GM23338 (cell line): ENCODE measurements at regions not wholly inside any gene's neighbourhood (a gene's known extent, or its start where the extent isn't known, plus 50 kb on each side); places are given as distances from the start of the nearest gene placed in this dataset.
A peak's percentile ranks its signal among the peaks of the same experiment; 100 is the strongest.

Experiments
- ATAC-seq: fragments of 200-7000 bp; cut with Tn5 transposase; 3 replicates; pipeline ENCODE4 v1.9.1; 2020
- DNase-seq: peaks from one replicate; pipeline ENCODE4 v3.0.0-alpha.2; 2015; ENCODE audit warnings: low spot score
- H2AFZ ChIP-seq: fragments of 200-600 bp; sonication (generic); 2 replicates; pipeline ENCODE4 v1.8.0; 2016; ENCODE audit warnings: antibody characterized with exemption, mild to moderate bottlenecking, moderate library complexity
- H3F3A ChIP-seq: fragments of 200-600 bp; sonication (generic); replicated peaks from 2 replicates; pipeline ENCODE4 v1.8.0; 2017; ENCODE audit warnings: antibody characterized with exemption, mixed run types, low read depth
- H3K27ac ChIP-seq: fragments of 200-600 bp; sonication (generic); 2 replicates; pipeline ENCODE4 v1.6.1; 2016; ENCODE audit warnings: low read depth
- H3K27me3 ChIP-seq: fragments of 200-600 bp; sonication (generic); 2 replicates; pipeline ENCODE4 v1.8.0; 2016; ENCODE audit warnings: mild to moderate bottlenecking, mixed run types, moderate library complexity; ENCODE audit not compliant: insufficient read depth
- H3K36me3 ChIP-seq: fragments of 200-600 bp; sonication (generic); 2 replicates; pipeline ENCODE4 v1.8.0; 2016; ENCODE audit warnings: mild to moderate bottlenecking; ENCODE audit not compliant: insufficient read depth
- H3K4me1 ChIP-seq: fragments of 200-600 bp; sonication (generic); 2 replicates; pipeline ENCODE4 v1.8.0; 2016; ENCODE audit warnings: mild to moderate bottlenecking, moderate library complexity; ENCODE audit not compliant: insufficient read depth
- H3K4me2 ChIP-seq: fragments of 200-600 bp; sonication (generic); 2 replicates; pipeline ENCODE4 v1.7.1; 2017; ENCODE audit warnings: mixed run types
- H3K4me3 ChIP-seq: fragments of 200-600 bp; sonication (generic); 2 replicates; pipeline ENCODE4 v1.6.1; 2016; ENCODE audit warnings: mixed run types
- H3K79me2 ChIP-seq: fragments of 200-600 bp; sonication (generic); replicated peaks from 2 replicates; pipeline ENCODE4 v1.8.0; 2017; ENCODE audit warnings: mild to moderate bottlenecking; ENCODE audit not compliant: insufficient read depth
- H3K9me2 ChIP-seq: fragments of 200-600 bp; sonication (generic); 2 replicates; pipeline ENCODE4 v1.8.0; 2017; ENCODE audit not compliant: insufficient read depth
- H4K20me1 ChIP-seq: fragments of 200-600 bp; sonication (generic); replicated peaks from 2 replicates; pipeline ENCODE4 v1.8.0; 2017; ENCODE audit warnings: mild to moderate bottlenecking; ENCODE audit not compliant: insufficient read depth
- H3K27ac Mint-ChIP-seq: 2 replicates; pipeline ENCODE4 v1.8.0; 2020; ENCODE audit warnings: inconsistent platforms, mild to moderate bottlenecking, moderate library complexity, mixed read lengths
- H3K27me3 Mint-ChIP-seq: 3 replicates; pipeline ENCODE4 v1.8.0; 2022; ENCODE audit warnings: low read depth, mild to moderate bottlenecking, moderate library complexity, mixed read lengths, inconsistent platforms; ENCODE audit not compliant: insufficient read depth, poor library complexity
- H3K36me3 Mint-ChIP-seq: 3 replicates; pipeline ENCODE4 v1.8.0; 2021; ENCODE audit warnings: low read depth, mild to moderate bottlenecking, inconsistent platforms, moderate library complexity, mixed read lengths
- H3K4me1 Mint-ChIP-seq: 3 replicates; pipeline ENCODE4 v1.8.0; 2020; ENCODE audit warnings: mild to moderate bottlenecking, inconsistent platforms, mixed read lengths
- H3K4me3 Mint-ChIP-seq: 3 replicates; pipeline ENCODE4 v1.8.0; 2021; ENCODE audit warnings: moderate library complexity, mild to moderate bottlenecking, inconsistent platforms, mixed read lengths
- H3K9me3 Mint-ChIP-seq: 3 replicates; pipeline ENCODE4 v1.8.0; 2020; ENCODE audit warnings: moderate library complexity, mild to moderate bottlenecking, inconsistent platforms, mixed read lengths
- CREB1 ChIP-seq: fragments of 250-450 bp; sonication (Bioruptor Pico); IDR thresholded peaks from 2 replicates; pipeline ENCODE4 v1.5.0; 2020; ENCODE audit warnings: low read depth, mild to moderate bottlenecking, moderate library complexity
- EZH2 ChIP-seq: fragments of 200-600 bp; sonication (generic); IDR thresholded peaks from one replicate; pipeline ENCODE4 v1.8.0; 2017; ENCODE audit warnings: antibody characterized with exemption, mild to moderate bottlenecking, low read depth; ENCODE audit not compliant: unreplicated experiment
- EZH2phosphoT487 ChIP-seq: fragments of 200-600 bp; sonication (generic); IDR thresholded peaks from one replicate; pipeline ENCODE4 v1.8.1; 2018; ENCODE audit warnings: antibody characterized with exemption; ENCODE audit not compliant: unreplicated experiment
- POLR2AphosphoS5 ChIP-seq: IDR thresholded peaks from 2 replicates; pipeline ENCODE4 v1.6.1; 2016; ENCODE audit warnings: antibody characterized with exemption, low read depth
- ZNF114 ChIP-seq: fragments of 250-450 bp; sonication (Bioruptor Pico); IDR thresholded peaks from 2 replicates; pipeline ENCODE4 v1.5.0; 2020; ENCODE audit warnings: mild to moderate bottlenecking, moderate library complexity
- ZNF331 ChIP-seq: fragments of 250-450 bp; sonication (Bioruptor Pico); IDR thresholded peaks from 2 replicates; pipeline ENCODE4 v1.5.0; 2020; ENCODE audit warnings: low read depth, mild to moderate bottlenecking, moderate library complexity
- TF ChIP-seq, protein P1 (sequence below): IDR thresholded peaks from 2 replicates; pipeline ENCODE4 v1.6.1; 2016; ENCODE audit warnings: antibody characterized with exemption
- TF ChIP-seq, protein P2 (sequence below), 2 experiments: fragments of 200-600 bp in 1 of 2; sonication (generic) in 1 of 2; conservative IDR thresholded peaks; 2 replicates each; pipeline versions ENCODE4 v1.5.1 to v1.6.1; 2016 to 2017; ENCODE audit warnings: antibody characterized with exemption in 2 of 2, low read depth in 2 of 2, mild to moderate bottlenecking in 2 of 2, moderate library complexity in 1 of 2

DNA sequence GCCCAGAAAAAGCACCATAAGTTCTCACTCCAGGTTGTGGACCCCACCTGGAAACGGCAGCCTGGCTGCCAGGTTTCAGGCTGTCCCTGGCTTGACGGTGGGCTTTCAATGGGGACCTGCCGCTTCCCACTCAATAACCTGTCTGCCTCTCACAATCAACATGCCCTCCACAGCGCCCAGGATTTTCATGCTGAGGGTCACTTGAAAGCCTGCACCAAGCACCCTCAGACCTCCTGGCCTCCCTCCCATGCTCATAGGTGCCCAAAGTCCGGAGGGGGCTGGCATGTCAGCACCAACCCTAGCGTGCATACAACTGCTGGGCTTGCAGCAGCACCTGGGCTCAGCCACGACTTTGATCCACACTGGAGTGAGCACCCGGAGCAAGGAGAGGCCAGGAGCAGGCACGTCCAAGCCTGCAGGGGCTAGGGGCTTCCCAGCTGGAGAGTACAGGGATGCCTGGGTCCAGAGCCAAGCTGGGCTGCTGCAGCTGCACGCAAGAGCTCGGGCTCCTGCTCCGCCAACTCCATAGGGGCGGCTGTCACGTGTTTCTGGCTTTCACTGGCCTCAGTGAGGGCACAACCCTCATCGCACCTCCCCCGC lies 1214.3 kb upstream of the RAG2 start (continued):
- TF ChIP-seq CREB1 (CRISPR knock-in tag), result no peak

GRCh38 chr11:37811349-37811748 lies 1213.3 kb upstream of the RAG2 start:
- Histone ChIP-seq H4K20me1 (no peaks in the 10 kb centered on the region), H3K79me2 (no peaks in the 10 kb centered on the region), H3K27ac (no peak overlapping the region), H3K36me3 (peaks cover 4% of the 10 kb centered on the region; the same call in 1 of the 2 replicates), H3F3A (no peaks in the 10 kb centered on the region), H3K4me2 (no peak overlapping the region), H3K27me3 (no peaks in the 10 kb centered on the region), H2AFZ (no peak overlapping the region), H3K4me3 (no peak overlapping the region), H3K9me2 (no peaks in the 10 kb centered on the region), H3K4me1 (0 out of 2 replicates have a peak, but pooled peaks cover 6% of the 10 kb centered on the region)
- Mint-ChIP-seq H3K36me3 (no peaks in the 10 kb centered on the region), H3K4me1 (peaks cover 4% of the 10 kb centered on the region; the same call in 2 of the 3 replicates), H3K27me3 (peaks cover 2% of the 10 kb centered on the region), H3K9me3 (no peaks in the 10 kb centered on the region; the same call in 2 of the 3 replicates), H3K27ac (0 out of 2 replicates have a peak overlapping the region, but pooled peaks have one; percentile 48), H3K4me3 (no peak overlapping the region)
- TF ChIP-seq, protein P1, sequence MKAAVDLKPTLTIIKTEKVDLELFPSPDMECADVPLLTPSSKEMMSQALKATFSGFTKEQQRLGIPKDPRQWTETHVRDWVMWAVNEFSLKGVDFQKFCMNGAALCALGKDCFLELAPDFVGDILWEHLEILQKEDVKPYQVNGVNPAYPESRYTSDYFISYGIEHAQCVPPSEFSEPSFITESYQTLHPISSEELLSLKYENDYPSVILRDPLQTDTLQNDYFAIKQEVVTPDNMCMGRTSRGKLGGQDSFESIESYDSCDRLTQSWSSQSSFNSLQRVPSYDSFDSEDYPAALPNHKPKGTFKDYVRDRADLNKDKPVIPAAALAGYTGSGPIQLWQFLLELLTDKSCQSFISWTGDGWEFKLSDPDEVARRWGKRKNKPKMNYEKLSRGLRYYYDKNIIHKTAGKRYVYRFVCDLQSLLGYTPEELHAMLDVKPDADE, result no peak
- TF ChIP-seq EZH2phosphoT487, result no peak
- no peak for TF ChIP-seq POLR2AphosphoS5
- ATAC-seq, result no peak
- no peak for DNase-seq

- Mint-ChIP-seq H3K4me1 (no peaks in the 10 kb centered on the region), H3K4me3 (no peak overlapping the region), H3K27me3 (peaks cover 2% of the 10 kb centered on the region), H3K27ac (no peak overlapping the region), H3K36me3 (no peaks in the 10 kb centered on the region), H3K9me3 (no peaks in the 10 kb centered on the region)
- Histone ChIP-seq H4K20me1 (no peaks in the 10 kb centered on the region), H3K27ac (no peak overlapping the region), H3K4me1 (no peaks in the 10 kb centered on the region), H3K79me2 (no peaks in the 10 kb centered on the region), H2AFZ (no peak overlapping the region), H3K9me2 (no peaks in the 10 kb centered on the region), H3K4me2 (no peak overlapping the region), H3K4me3 (no peak overlapping the region), H3K27me3 (no peaks in the 10 kb centered on the region), H3K36me3 (no peaks in the 10 kb centered on the region; the same call in none of the 2 replicates), H3F3A (no peaks in the 10 kb centered on the region)
- ATAC-seq (no peak), DNase-seq (no peak)
- TF ChIP-seq POLR2AphosphoS5 (no peak), ZNF331 (CRISPR knock-in tag) (no peak), ZNF114 (CRISPR knock-in tag) (no peak), EZH2phosphoT487 (no peak), CREB1 (CRISPR knock-in tag) (no peak), EZH2 (no peak)
- TF ChIP-seq, protein P2, sequence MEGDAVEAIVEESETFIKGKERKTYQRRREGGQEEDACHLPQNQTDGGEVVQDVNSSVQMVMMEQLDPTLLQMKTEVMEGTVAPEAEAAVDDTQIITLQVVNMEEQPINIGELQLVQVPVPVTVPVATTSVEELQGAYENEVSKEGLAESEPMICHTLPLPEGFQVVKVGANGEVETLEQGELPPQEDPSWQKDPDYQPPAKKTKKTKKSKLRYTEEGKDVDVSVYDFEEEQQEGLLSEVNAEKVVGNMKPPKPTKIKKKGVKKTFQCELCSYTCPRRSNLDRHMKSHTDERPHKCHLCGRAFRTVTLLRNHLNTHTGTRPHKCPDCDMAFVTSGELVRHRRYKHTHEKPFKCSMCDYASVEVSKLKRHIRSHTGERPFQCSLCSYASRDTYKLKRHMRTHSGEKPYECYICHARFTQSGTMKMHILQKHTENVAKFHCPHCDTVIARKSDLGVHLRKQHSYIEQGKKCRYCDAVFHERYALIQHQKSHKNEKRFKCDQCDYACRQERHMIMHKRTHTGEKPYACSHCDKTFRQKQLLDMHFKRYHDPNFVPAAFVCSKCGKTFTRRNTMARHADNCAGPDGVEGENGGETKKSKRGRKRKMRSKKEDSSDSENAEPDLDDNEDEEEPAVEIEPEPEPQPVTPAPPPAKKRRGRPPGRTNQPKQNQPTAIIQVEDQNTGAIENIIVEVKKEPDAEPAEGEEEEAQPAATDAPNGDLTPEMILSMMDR (conservative IDR thresholded peaks at IDR 0.05; ENCODE audit: low read depth in 2 of 2), result no peak
- TF ChIP-seq, protein P1, result no peak
Measured at GRCh38 chr11:37804666-37805065, 1206.6 kb upstream of the RAG2 start.
